Stimulated activated naive B cell treated with anti-CD40 and anti-IgM and Interleukin-4, amounts not matched to agents 10 μg/mL and 1 μg/mL and 100 μg/mL, for 72 hours (primary cell): ENCODE measurements at regions not wholly inside any gene's neighbourhood (a gene's known extent, or its start where the extent isn't known, plus 50 kb on each side); places are given as distances from the start of the nearest gene placed in this dataset.

Experiments used
- ATAC-seq, 2 donors: fragments of 150-1000 bp; cut with Tn5 transposase; replicated peaks; 2 replicates each; pipeline ENCODE4 v1.10.0; 2021; ENCODE audit warnings: moderate library complexity in 1 of 2
- DNase-seq: peaks from one replicate; pipeline ENCODE4 v3.0.0; 2021
- H3K27ac Mint-ChIP-seq: one replicate; pipeline ENCODE4 v1.8.0; 2022; ENCODE audit warnings: mild to moderate bottlenecking, mixed read lengths
- H3K27me3 Mint-ChIP-seq, 2 donors: one replicate each; pipeline ENCODE4 v1.8.0; 2022; ENCODE audit warnings: mixed read lengths in 2 of 2
- H3K36me3 Mint-ChIP-seq, 2 donors: one replicate each; pipeline ENCODE4 v1.8.0; 2022; ENCODE audit warnings: mixed read lengths in 2 of 2, mild to moderate bottlenecking in 1 of 2
- H3K4me1 Mint-ChIP-seq, 2 donors: one replicate each; pipeline ENCODE4 v1.8.0; 2022; ENCODE audit warnings: mixed read lengths in 2 of 2, mild to moderate bottlenecking in 1 of 2
- H3K4me3 Mint-ChIP-seq, 2 donors: one replicate each; pipeline ENCODE4 v1.8.0; 2022; ENCODE audit warnings: mild to moderate bottlenecking in 2 of 2, mixed read lengths in 2 of 2, moderate library complexity in 1 of 2
- H3K9me3 Mint-ChIP-seq, 2 donors: one replicate each; pipeline ENCODE4 v1.8.0; 2022; ENCODE audit warnings: mixed read lengths in 2 of 2, mild to moderate bottlenecking in 1 of 2

GRCh38 chr5:174204535-174205313 lies 159.2 kb downstream of the NSG2 start:
- no peaks in the 10 kb centered on the region for H3K36me3 Mint-ChIP-seq
- H3K27ac Mint-ChIP-seq: no peak overlapping the region
- no peaks in the 10 kb centered on the region for H3K4me1 Mint-ChIP-seq
- peaks cover 0 to 8% of the 10 kb centered on the region in 2 donors for H3K27me3 Mint-ChIP-seq
- H3K4me3 Mint-ChIP-seq: no peak overlapping the region
- ATAC-seq (no peak), DNase-seq (no peak)
- peaks cover 0 to 9% of the 10 kb centered on the region in 2 donors for H3K9me3 Mint-ChIP-seq

- ATAC-seq (no peak), DNase-seq (no peak)
- Mint-ChIP-seq H3K4me3 (no peak overlapping the region), H3K4me1 (no peaks in the 10 kb centered on the region), H3K27me3 (peaks cover 2 to 17% of the 10 kb centered on the region in 2 donors), H3K27ac (no peak overlapping the region), H3K9me3 (peaks cover 0 to 9% of the 10 kb centered on the region in 2 donors), H3K36me3 (no peaks in the 10 kb centered on the region)
Observed at GRCh38 chr5:174205939-174206338, 160.4 kb downstream of the NSG2 start.

DNA sequence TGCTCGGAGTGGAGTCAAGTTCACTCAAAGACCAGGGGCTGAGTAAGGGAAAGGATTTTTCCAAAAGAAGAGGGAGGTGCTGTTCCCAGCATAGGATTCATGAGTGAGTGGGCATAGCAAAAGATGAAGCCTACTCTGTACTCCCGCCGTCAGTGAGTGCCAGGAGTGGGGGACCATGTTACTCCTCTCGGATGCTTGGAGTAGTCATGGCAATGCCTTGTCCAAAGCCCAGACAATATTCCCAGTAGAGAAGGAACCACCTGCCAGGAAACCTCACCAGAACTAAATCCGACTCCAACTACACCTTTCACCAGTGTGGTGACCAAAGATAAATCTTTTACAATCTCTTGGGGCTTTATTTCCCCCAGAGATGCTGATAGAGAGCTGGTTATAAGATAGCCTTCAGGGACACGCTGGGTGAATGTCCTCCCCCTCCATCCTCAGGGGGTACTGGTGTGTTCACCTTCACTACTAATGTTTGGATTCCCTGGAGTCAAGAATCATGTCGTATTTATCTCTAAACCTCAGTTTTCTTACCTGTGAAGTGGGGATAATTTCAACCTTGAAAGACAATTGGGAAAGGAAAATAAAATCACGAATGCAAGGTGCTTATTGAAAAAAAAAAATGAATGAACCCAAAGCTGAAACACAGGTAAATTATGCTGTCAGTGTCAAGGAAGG lies 165.2 kb downstream of the NSG2 start:
- H3K36me3 Mint-ChIP-seq: no peaks in the 10 kb centered on the region
- H3K4me1 Mint-ChIP-seq: no peaks in the 10 kb centered on the region

GRCh38 chr5:174211277-174211626 lies 165.7 kb downstream of the NSG2 start:
- ATAC-seq (no peak), DNase-seq (no peak)
- Mint-ChIP-seq H3K4me3 (no peak overlapping the region), H3K27me3 (peaks cover 5 to 29% of the 10 kb centered on the region in 2 donors), H3K4me1 (no peaks in the 10 kb centered on the region), H3K9me3 (peaks cover 0 to 3% of the 10 kb centered on the region in 2 donors), H3K36me3 (no peaks in the 10 kb centered on the region), H3K27ac (no peak overlapping the region)

More for the DNA sequence above, 165.2 kb downstream of the NSG2 start:
- ATAC-seq (no peak), DNase-seq (no peak)
- Mint-ChIP-seq H3K27me3 (peaks cover 5 to 26% of the 10 kb centered on the region in 2 donors), H3K27ac (no peak overlapping the region), H3K9me3 (peaks cover 0 to 1% of the 10 kb centered on the region in 2 donors), H3K4me3 (no peak overlapping the region)

DNA sequence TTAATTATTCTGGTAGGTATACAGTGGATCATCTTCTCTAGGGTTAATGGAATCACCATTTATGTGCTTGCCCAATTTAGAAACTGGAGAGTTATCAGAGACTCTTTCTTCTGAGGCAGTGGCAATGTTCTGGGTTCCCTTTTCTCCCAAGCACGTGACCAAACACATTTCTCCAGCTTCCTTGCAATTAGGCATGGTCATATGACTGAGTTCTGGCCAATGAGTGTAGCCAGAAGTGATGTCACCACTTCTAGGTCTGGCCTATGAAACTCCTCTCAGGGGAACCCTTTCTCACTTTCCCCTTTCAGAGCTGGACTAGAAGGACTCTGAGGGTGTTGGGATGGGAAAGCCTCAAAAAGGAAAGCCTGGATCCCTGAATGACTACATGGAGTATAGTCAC lies 172.0 kb downstream of the NSG2 start:
- Mint-ChIP-seq H3K36me3 (no peaks in the 10 kb centered on the region), H3K4me3 (no peak overlapping the region), H3K4me1 (no peaks in the 10 kb centered on the region), H3K9me3 (peaks cover 0 to 6% of the 10 kb centered on the region in 2 donors), H3K27me3 (peaks cover 0 to 13% of the 10 kb centered on the region in 2 donors), H3K27ac (no peak overlapping the region)
- DNase-seq: no peak
- no peak for ATAC-seq

DNA sequence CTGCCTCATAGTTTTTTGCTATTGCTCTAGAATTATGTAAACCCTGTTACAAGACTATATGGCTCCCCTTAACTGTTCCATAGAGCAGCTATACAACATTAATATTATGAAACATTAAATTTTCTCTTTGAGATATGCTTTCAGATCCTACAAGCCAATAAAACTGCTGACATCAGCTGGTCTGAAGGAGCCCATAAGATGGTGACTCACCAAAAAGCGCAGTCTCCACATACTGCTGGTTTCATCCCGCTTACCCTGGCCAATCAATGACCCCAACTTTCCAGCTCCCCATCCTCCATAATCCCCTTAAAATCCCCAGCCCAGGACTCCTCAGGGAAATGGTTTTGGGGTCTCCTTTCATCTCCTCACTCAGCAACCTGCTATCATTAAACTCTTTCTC lies 172.7 kb downstream of the NSG2 start:
- DNase-seq (no peak), ATAC-seq (no peak)
- Mint-ChIP-seq H3K27ac (no peak overlapping the region), H3K36me3 (no peaks in the 10 kb centered on the region), H3K4me3 (no peak overlapping the region), H3K9me3 (peaks cover 0 to 6% of the 10 kb centered on the region in 2 donors), H3K4me1 (no peaks in the 10 kb centered on the region), H3K27me3 (peaks cover 0 to 13% of the 10 kb centered on the region in 2 donors)

DNA sequence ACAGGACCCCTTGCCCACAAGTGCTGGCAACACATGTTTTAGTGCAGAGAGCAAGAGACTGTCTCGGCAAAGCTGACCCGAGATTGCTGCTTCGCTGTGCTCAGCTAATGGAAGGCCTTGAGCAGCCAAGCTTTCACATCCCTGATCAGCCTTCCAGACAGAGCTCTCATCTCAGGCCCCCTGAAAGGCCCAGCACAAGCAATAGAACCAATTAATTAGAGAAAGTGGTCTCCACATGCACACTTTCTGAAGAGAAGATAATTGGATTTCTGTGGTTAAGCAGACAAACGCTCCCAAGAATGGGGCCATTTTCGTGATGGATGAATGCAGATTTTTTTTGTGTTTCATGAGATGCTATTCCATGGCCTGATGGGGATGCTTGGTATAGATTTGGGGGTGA lies 174.9 kb downstream of the NSG2 start:
- no peak overlapping the region for H3K27ac Mint-ChIP-seq
- no peaks in the 10 kb centered on the region for H3K36me3 Mint-ChIP-seq
- H3K4me3 Mint-ChIP-seq: no peak overlapping the region
- H3K4me1 Mint-ChIP-seq: no peaks in the 10 kb centered on the region
- DNase-seq (no peak), ATAC-seq (no peak)
- H3K27me3 Mint-ChIP-seq: peaks cover 0 to 12% of the 10 kb centered on the region in 2 donors
- H3K9me3 Mint-ChIP-seq: peaks cover 0 to 6% of the 10 kb centered on the region in 2 donors

- no peak for DNase-seq
- Mint-ChIP-seq H3K27me3 (peaks cover 0 to 10% of the 10 kb centered on the region in 2 donors), H3K36me3 (no peaks in the 10 kb centered on the region), H3K4me3 (no peak overlapping the region), H3K4me1 (no peaks in the 10 kb centered on the region), H3K9me3 (peaks cover 0 to 5% of the 10 kb centered on the region in 2 donors), H3K27ac (no peak overlapping the region)
- ATAC-seq: no peak
Observed at GRCh38 chr5:174221436-174221835, 175.9 kb downstream of the NSG2 start.

DNA sequence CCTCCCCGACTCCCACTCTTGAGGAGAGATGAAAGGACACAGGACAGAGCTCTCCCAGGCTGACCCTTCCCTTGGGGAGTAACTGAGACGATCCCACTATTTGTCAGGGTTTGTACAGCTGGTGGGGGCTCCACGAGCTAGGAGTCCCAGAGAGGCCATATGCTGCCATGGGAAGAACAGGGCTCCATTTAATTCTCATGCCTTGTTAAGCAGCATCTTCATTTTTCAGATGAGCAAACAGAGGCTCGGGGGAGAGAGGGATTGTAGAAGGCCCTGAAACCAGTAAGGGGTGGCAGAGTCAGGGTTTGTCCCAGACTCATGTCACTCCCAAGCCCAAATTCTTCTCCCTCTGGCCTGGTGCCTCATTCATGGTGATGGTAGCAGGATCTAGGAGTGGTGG lies 176.4 kb downstream of the NSG2 start:
- H3K27ac Mint-ChIP-seq: no peak overlapping the region
- H3K27me3 Mint-ChIP-seq: peaks cover 0 to 10% of the 10 kb centered on the region in 2 donors
- H3K4me3 Mint-ChIP-seq: no peak overlapping the region
- no peaks in the 10 kb centered on the region for H3K4me1 Mint-ChIP-seq
- H3K36me3 Mint-ChIP-seq: no peaks in the 10 kb centered on the region
- peaks cover 0 to 5% of the 10 kb centered on the region in 2 donors for H3K9me3 Mint-ChIP-seq
- DNase-seq: no peak
- ATAC-seq: no peak

DNA sequence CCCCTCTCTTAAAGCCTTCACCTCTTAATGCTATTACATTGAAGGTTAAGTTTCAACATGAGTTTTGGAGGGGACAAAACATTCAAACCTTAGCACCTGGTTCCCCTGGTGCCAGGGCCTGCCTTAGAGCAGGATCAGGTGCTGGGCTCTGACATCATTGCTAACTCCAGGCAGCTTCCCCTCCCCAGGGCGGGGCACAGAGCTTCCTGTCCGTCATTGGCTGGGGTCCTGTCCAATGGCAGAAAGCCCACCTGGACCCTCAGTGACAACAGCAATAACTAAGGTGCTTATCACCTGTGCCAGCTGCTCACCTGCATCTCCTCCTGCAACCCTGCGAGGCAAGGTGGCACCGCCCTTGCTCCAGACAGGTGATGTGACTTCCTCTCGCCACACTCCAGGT lies 177.4 kb downstream of the NSG2 start:
- no peaks in the 10 kb centered on the region for H3K4me1 Mint-ChIP-seq
- H3K4me3 Mint-ChIP-seq: no peak overlapping the region
- ATAC-seq (no peak), DNase-seq (no peak)
- peaks cover 0 to 10% of the 10 kb centered on the region in 2 donors for H3K27me3 Mint-ChIP-seq
- no peak overlapping the region for H3K27ac Mint-ChIP-seq
- H3K9me3 Mint-ChIP-seq: peaks cover 0 to 2% of the 10 kb centered on the region in 2 donors
- H3K36me3 Mint-ChIP-seq: no peaks in the 10 kb centered on the region

DNA sequence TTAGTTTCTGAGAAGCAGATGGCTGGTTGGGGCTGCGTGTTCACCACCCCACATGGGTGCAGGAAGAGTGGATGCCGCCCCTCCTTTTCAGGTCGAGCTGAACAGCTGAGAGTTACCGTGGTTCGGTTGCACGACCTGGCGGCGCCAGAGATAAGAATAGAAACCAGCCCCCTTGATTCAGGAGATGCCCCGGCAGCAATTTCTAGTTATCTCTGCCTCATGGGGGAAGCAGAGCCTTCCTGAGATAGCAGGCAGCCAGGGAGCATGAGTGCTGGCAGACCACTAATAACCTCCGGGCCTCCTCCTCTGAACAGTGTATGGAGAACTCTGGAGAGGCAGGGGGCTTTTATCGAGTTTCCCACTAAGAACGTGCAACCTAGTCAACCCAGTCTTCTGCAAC lies 177.8 kb downstream of the NSG2 start:
- Mint-ChIP-seq H3K27ac (no peak overlapping the region), H3K27me3 (peaks cover 0 to 10% of the 10 kb centered on the region in 2 donors), H3K9me3 (peaks cover 0 to under 1% of the 10 kb centered on the region in 2 donors), H3K36me3 (no peaks in the 10 kb centered on the region), H3K4me3 (no peak overlapping the region), H3K4me1 (no peaks in the 10 kb centered on the region)
- no peak for DNase-seq
- ATAC-seq: no peak

DNA sequence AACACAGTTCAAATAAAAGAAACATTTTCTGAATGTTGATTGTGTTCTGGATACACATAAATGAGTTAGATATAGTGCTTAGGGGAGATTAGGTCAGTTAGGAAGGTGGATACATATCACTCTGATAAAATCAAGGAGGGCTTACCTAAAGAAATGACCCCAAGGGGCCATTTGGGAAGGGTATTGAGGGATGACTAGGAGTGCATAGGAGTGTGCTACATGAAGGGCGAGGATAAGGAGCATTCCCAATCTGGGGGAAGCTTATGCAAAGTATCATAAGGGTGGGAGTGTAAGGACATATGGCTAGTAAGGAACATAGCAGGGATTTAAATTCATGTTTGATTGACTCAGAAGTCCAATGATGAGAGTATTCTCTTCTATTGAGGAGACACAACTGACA lies 183.6 kb downstream of the NSG2 start:
- H3K27ac Mint-ChIP-seq: no peak overlapping the region
- H3K4me1 Mint-ChIP-seq: no peaks in the 10 kb centered on the region
- ATAC-seq (no peak), DNase-seq (no peak)
- peaks cover 6 to 18% of the 10 kb centered on the region in 2 donors for H3K27me3 Mint-ChIP-seq
- H3K36me3 Mint-ChIP-seq: no peaks in the 10 kb centered on the region
- H3K4me3 Mint-ChIP-seq: no peak overlapping the region
- no peaks in the 10 kb centered on the region for H3K9me3 Mint-ChIP-seq

DNA sequence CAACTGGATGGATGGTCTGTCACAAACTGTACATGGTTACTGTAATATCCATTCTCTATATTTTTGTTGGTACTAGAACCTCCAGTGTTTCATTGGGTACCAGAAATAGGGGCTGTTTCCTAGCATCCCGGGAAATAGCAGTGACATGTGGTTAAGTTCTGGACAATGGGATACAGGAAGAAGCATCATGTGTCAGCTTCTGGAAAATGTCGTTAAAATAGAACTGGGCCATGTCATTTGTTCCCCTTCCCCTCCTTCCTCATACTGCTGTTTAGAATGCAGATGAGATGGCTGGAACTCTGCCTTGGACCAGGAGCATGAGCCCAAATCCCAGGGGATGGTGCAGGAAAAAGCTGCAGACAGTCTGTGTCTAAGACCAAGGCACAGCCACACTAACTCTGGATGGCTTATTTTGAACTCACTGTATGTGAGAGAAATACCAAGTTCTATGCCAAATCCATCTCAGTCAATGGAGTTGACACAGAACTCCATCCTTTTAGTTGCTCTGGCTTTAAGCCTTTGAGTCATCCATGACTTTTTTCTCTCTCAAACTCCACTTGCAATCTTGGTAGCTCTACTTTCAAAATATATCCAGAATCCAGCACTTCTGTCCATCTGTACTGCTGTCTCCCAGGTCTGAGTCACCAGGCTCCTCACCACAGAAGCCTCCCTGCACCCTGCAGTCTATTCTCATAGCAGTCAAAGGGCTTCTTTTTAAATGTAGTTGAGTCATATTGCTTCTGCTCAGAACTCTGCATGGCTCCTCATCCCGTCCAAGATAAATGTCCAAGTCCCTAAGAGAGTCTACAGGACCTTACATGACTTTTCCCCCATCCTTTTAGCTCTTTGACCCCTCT lies 184.2 kb downstream of the NSG2 start:
- Mint-ChIP-seq H3K9me3 (peaks cover 1 to 2% of the 10 kb centered on the region in 2 donors), H3K4me1 (no peaks in the 10 kb centered on the region), H3K27ac (no peak overlapping the region), H3K36me3 (no peaks in the 10 kb centered on the region), H3K27me3 (peaks cover 8 to 20% of the 10 kb centered on the region in 2 donors), H3K4me3 (no peak overlapping the region)
- no peak for DNase-seq
- ATAC-seq: no peak

DNA sequence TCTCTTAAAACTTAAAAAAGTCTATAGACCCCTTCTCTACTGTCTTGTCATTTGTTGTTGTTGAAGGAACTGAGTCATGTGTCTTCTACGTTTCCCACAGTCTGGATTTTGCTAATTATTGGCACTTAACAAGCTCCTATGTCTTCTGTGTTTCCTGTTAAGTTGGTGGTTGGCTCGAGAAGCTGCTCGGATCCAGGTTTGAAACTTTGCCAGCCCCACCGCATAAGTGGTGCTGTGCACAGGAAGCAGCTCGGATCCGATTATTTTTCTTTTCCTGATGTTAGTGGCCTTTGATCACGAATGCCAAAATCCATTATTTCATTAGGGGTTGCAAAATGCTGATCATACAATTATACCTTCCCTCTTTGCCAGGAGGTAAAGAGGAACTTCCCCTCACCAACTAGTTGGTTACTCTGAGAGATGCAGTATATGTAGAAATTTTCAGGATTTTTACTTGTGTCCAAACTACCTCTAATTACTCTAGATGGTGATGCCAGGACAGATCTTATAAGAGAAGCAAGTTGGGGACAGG lies 186.5 kb downstream of the NSG2 start:
- ATAC-seq (no peak), DNase-seq (no peak)
- Mint-ChIP-seq H3K9me3 (peaks cover 4% of the 10 kb centered on the region in 2 donors), H3K27me3 (peaks cover 13 to 14% of the 10 kb centered on the region in 2 donors), H3K4me3 (no peak overlapping the region), H3K4me1 (no peaks in the 10 kb centered on the region), H3K27ac (no peak overlapping the region), H3K36me3 (no peaks in the 10 kb centered on the region)
